ENCODE measurements at regions not wholly inside any gene's neighbourhood (a gene's known extent, or its start where the extent isn't known, plus 50 kb on each side); places are given as distances from the start of the nearest gene placed in this dataset.

DNA sequence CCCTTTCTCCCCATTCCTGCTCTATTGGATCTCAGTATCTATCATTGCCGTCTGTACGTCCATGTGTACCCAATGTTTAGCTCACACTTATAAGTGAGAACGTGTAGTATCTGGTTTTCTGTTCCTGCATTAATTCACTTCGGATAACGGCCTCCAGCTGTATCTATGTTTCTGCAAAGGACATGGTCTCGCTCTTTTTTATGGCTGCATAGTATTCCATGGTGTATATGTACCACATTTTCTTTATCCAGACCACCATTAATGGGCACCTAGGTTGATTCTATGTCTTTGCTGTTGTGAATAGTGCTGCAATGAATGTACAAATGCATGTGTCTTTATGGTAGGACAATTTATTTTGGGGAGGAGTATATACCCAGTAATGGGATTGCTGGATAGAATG lies 94.4 kb upstream of the MPP7 start:
- TF ChIP-seq ZFP3 (CRISPR knock-in tag; IDR thresholded peaks at IDR 0.05) = no peak
- TF ChIP-seq, protein P1, sequence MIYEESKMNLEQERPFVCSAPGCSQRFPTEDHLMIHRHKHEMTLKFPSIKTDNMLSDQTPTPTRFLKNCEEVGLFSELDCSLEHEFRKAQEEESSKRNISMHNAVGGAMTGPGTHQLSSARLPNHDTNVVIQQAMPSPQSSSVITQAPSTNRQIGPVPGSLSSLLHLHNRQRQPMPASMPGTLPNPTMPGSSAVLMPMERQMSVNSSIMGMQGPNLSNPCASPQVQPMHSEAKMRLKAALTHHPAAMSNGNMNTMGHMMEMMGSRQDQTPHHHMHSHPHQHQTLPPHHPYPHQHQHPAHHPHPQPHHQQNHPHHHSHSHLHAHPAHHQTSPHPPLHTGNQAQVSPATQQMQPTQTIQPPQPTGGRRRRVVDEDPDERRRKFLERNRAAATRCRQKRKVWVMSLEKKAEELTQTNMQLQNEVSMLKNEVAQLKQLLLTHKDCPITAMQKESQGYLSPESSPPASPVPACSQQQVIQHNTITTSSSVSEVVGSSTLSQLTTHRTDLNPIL (CRISPR knock-in tag; IDR thresholded peaks at IDR 0.05; ENCODE audit: low read depth) = no peak
- no peak for TF ChIP-seq BACH2 (CRISPR knock-in tag; IDR thresholded peaks at IDR 0.05; ENCODE audit: borderline replicate concordance)
- no peak for TF ChIP-seq CSDC2 (CRISPR knock-in tag; IDR thresholded peaks at IDR 0.05)
- TF ChIP-seq RARB (CRISPR knock-in tag; IDR thresholded peaks at IDR 0.05) = no peak
- no peak for TF ChIP-seq ZFP30 (CRISPR knock-in tag; IDR thresholded peaks at IDR 0.05)
